NCI-H460 (cell line): ENCODE measurements at regions not wholly inside any gene's neighbourhood (a gene's known extent, or its start where the extent isn't known, plus 50 kb on each side); places are given as distances from the start of the nearest gene placed in this dataset.
A peak's percentile ranks its signal among the peaks of the same experiment; 100 is the strongest.
"Not testable (repeated sequence)": the region's sequence is repeated elsewhere in the genome, so short reads cannot be mapped to it uniquely, and the experiment has no call there.

Experiments
- DNase-seq: peaks from one replicate; pipeline ENCODE4 v3.0.0-alpha.2; 2016; ENCODE audit warnings: low read depth; ENCODE audit errors: extremely low read depth

DNA sequence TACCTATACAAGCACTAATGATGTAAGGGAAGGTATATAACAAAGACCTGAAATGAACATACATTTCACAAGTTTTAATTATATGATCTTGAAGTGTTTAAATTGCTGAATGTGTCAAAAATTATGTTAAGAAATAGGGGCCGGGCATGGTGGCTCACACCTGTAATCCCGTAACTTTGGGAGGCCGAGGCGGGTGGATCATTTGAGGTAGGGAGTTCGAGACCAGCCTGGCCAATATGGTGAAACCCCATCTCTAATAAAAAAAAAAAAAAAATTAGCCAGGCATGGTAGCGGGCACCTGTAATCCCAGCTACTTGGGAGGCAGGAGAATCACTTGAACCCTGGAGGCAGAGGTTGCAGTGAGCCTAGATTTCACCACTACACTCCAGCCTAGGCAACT lies 537.4 kb upstream of the STEAP1 start:
- not testable (repeated sequence) for DNase-seq

DNA sequence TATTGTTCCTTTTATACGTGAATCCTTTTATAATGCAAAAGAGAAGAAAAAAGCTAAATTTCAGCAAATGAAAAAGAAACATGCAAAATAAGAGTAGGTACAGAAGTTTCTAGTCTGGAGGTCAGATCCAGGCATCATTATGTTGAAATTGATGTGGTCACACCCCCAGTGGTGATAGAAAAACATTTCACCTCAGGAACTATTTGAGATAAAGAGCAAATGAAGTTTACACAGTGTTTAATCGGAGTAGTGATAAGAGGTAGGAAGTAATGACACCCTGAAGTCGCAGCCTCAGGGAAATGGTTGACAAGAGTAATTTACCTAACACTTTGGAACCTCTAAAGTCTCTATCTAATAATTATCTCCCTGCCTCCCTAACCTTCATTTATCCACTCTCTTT lies 536.0 kb upstream of the STEAP1 start:
- DNase-seq, result no peak

DNA sequence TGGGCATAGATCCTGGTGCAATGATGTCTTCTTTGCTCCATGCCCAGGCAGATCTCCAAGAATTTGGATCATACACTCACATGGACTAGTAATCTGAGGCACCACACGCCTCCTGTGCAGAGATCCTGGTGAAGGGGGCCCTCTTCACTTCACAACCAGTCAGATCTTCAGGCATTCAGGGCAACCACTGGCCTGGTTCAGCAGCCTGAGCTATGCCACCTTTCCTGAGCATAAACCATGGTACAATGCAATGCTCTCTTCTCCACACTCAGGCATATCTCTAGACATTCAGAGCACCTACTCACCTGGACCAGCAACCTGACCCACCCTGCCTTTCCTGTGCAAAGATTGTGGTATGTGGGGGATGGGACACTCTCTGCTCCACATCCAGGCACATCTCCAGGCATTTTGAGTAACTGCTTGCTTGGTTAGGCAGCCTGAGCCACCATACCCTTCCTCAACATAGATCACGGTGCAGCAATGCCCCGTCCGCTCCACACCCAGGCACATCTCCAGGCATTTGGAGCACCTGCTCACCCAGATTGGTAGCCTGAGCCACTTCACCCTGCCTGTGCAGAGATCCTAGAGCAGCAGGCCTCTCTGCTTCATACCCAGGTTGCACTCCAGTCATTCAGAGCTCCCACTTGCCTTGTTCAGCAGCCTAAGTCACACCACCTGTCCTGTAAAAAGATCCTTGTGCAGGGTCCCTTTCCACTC lies 532.2 kb upstream of the STEAP1 start:
- DNase-seq, result no peak

DNA sequence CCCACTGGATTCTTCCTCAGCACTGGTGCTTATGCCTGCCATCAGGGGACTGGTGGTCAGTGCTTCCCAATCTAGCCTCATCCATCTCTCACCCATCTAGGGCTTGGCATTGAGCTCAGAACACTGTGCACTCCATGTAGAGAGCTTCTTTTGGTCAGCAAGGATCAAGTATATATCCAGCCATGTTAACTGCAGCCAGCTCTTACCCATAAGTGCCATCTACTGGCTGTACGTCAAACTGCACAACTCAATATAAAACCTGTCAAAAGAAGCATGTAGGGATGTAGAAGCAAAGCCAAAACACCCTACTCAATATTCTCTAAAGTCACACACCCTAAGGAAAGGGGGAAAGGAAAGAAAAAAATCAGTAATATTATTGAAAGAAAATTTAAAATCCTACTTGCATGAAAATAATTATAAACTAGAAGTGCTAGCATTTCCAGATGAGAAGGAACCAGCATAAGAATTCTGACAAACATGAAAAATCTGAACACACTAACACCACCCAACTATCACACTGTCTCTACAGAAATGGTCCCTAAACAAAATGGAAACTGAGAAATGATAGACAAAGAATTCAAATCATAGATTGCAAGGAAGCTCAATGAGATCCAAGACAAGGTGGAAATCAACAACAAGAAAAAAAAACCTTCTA lies 531.1 kb upstream of the STEAP1 start:
- peak; percentile 41 for DNase-seq

DNA sequence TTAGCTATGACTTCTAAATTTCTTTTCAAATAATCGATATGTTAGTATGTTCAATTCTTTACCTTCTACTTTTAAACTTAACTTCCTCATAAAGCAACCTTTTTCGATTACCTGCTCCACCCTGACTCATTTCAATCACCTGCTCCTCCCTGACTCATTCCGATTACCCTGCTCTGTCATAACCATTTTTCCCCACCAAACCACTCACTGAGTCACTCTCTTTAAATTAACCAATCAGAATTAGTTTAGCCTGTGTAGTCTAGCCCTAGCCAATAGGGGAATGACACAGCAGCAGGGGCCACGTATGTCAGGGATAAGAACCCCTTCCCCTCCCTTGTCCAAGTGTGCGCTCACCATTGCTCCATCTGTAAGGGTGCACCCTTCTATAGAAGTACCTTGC lies 530.1 kb upstream of the STEAP1 start:
- DNase-seq, result not testable (repeated sequence)

DNA sequence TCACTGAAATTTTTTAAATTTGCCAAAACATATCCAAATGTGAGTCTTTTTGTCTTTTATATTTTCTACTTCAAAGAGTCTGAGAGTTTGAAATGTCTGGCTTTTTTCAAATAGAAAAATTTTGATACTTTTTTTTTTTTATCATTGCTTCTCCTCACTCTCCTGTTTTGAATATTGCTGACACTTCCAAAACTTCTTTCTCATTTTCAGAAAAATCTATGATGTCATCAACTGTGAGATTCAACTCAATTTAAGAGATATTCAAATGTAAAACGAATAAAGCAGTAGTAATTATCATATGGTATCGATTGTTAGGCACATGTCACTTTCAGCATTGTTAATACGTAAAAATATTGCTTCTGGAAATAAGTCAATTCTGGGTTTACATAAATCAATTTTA lies 505.8 kb upstream of the STEAP1 start:
- no peak for DNase-seq

DNA sequence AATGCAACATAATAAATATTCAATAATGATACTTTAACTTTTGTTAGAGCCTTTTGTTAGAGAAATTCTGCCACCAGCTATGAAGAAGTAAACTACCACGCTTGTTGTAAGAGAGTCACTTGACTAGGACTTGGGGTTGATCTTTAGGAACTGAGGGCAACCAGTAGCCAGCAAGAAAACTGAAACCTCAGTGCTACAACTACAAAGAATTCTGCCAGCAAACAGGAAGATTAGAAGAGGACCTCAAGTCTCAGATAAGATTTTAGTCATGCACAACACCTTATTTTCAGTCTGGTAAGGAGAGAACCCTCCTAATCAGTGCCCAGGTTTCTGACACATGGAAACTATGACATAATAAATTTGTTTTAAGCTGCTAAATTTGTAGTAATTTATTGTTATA lies 498.3 kb upstream of the STEAP1 start:
- DNase-seq, result no peak

DNA sequence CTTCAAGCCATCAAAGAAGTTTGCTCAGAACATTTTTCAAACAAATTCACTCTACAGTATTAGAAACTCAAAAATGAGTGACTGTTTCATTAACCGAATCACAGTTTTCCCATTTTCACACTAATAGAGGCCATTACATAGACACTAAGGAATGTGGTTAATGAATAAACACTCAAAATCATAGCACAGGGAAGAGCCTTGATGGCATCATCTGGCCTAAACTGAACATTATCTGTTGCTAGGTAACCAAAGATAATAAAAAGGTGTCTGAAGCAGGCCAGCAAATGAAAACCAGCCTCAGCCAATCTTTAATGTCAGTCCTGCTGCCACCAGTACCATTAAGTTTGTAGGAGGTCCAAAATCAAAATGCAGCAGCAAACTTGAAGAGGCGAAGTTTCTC lies 492.4 kb upstream of the STEAP1 start:
- DNase-seq, result no peak

DNA sequence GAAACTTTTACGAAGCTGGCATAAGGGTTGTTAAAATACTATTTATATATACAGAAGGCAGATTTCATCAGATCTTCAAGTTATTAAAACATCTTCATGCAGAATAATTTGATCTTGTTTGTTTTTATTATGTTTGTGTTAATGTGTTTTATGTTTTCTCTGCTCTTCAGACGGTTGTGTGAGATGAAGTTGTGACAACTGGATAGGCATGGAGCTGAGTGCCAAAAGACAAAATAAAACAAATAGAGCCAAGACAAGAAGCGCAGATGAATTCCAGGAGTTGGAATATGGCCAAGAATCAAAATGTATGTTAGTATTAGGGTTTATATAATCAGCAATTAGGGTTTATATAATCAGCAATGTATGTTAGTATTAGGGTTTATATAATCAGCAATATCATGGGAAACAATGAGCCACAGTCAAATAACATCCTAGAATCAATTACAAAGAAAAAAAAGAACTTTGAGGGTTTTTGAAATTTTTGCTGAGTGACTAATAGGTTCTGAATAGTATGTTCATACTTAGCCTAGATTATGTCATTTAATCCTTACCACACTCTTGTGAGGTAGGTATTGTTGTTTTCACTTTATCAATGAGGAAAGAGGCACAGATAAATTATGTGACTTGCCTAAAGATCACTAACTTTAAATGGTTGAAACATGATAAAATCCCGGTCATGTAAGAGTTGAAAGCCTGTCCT lies 488.0 kb upstream of the STEAP1 start:
- DNase-seq, result no peak

DNA sequence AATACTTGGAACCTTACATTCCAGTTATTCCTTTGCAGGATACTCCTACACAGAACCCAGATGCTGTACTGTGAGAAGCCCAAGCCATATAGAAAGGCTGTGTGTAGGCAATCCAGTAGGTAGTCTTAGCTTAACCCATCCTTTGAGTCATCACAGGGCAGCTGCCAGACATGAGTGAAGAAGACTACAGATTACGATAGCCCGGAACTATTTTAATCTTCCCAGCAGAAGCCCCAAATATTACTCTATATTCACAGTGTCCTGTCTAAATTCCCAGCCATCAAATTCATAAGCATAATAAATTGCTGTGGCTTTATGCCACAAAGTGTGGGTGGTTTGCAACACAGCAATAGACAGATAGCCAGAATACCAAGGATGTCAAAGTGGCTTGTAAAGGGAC lies 474.1 kb upstream of the STEAP1 start:
- DNase-seq, result no peak

DNA sequence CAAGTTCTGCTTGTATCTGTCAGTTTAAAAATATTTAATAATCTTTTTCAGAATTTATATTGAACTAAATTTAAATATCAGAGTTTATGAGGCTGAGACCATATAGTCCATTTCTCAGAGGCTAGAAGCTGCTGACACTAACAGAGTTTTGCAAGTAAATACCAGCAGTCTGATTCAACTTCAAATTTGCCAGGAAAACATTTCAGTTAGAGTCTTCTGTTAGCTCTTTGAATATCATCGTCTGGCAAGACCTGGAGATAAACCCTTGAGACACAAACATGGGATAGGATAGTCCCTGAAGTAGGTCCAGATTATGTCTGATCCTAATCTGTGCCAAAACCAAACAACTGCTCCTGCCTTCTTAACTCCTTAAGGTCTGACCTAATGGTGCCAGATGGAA lies 472.8 kb upstream of the STEAP1 start:
- no peak for DNase-seq

DNA sequence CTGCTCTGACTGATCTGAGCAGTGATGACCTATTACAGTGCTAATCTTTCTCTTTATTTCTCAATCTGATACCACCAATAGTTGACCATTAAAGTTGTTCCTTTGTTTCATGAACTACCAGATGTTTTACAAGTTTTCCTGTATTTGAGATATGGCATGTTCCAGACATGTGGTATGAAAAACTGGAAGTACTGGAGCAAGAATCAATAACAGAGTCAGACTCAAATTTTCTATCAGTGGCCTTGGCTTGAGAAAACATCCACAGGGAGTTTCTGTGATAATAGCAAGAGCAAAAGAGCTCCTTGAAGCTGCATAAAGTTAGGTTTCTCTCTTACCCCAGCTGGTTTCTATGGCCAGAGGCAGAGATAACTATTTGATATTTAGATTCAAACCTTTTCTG lies 469.0 kb upstream of the STEAP1 start:
- no peak for DNase-seq

DNA sequence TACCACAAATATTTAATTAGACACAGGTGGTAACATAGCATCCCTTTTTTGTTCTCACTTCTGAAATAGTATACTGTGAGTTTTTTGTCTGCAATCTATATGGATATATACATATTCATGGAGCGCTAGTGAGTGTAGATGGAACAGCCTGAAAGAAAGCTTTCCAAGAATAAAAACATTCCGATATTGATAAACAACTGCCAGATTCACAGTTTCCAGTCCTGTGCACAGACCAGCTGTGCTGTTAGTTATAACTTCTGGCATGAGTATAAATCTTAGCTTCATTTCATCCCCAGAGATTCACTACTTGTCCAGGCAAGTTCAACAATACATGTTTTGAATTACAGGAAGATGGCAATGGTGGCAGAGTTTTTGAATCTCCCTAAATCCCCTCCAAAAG lies 467.1 kb upstream of the STEAP1 start:
- no peak for DNase-seq

DNA sequence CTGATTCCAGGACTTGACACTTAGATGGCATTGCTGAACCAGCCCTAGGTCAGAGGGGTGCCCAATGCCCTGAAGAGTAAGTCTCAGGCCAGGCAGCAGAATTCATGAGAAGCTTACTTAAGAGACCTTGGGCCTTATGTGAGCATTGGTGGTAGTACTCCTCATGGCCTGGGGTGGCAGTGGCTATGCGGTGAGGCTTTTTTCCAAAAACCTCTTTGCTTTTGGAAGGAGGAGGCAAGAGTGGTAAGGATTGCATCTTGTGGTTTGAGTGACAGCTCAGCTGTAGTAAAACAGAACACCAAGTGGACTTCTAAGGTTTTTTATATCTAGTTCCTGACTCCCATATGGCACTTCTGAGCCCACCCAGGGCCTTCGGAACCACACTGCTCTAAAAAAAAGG lies 459.0 kb upstream of the STEAP1 start:
- no peak for DNase-seq

DNA sequence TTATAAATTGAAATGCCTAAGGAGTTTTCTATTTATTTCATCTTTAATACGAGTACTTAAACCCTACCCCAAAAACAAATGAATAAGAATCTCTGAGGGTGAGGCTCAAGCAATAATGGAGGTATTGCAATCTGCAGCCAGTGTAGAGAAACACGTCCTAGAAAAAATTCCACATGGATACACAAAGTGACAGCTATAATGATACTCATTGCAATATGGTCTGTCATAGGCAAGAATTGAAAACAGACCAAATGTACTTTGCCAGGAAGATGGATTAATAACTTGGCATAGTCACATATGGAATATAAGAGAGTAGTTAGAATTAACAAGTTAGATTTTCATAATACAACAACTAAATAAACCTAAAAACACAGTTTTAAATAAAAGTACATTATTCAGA lies 440.1 kb upstream of the STEAP1 start:
- no peak for DNase-seq

DNA sequence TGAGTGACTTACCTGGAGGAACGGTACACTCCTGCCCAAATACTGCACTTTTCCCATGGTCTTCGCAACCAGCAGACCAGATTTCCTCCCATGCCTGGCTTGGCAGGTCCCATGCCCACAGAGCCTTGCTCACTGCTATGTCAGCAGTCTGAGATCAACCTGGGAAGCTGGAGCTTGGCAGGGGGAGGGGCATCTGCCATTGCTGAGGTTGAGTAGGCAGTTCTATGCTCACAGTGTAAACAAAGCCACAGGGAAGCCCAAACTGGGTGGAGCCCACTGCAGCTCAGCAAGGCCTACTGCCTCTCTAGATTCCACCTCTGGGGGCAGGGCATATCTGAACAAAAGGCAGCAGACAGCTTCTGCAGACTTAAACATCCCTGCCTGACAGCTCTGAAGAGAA lies 435.3 kb upstream of the STEAP1 start:
- not testable (repeated sequence) for DNase-seq

DNA sequence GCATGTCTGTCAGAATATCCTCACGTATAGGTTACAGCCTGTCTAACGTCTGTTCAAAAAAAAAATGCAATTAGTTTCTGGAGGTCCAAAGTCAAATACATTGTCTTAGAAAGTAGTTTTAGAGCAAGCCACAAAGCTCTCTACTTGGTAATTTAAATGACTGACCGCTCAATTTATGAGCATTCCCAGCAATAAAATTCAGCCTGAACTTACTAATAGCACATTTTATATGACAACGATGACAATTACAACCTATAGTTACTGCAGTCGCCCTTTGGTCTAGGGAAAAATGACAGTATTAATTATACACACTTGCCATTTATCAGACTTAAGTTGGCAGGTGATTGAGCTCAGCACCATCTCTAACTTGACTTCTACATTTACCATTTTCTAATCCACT lies 425.8 kb upstream of the STEAP1 start:
- no peak for DNase-seq

DNA sequence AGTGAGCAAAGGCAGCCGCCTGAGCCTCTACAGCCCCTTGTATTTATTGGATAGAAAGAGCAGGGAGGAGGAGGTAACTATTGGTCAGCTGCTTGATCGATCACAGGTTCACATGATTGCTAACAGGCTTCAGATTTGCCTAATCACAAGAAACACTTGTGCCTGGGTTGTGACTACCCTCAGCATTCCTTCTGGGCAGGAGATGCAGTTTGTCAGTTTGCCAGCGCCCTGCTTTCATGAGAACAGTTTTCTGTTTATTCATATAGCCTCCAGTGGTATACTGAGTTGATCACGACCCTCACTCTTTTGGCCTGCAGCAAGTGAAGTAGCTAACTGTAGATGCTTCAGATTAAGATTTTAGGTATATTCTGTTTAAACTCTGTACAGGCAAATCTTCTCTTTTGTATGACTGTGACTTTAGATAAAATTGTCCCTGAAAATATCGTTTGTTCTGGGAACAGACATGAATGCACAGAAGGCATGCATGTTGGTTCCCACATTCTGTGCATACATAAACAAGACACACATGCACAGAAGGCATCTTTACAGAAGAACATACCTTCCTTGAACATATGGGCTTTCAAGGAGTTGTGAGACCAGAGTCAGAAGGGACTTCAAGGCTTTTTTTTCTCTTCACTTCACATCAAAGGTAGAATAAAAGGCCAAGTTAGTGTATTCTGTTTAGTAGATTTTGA lies 422.4 kb upstream of the STEAP1 start:
- no peak for DNase-seq

DNA sequence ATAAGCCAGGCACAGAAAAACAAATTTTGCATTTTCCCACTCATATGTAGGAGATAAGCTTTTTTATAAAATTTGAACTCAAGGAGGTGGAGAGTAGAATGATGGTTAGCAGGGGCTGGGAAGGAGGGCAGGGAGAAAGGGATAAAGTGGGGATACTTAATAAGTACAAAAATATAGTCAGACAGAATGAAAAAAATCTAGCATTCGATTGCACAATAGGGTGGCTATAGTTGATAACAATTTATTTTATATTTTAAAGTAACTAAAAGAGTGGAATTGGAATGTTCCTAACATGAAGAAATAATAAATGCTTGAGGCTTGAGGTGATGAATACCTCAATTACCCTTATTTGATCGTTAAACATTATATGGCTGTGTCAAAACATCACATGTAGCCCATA lies 415.7 kb upstream of the STEAP1 start:
- no peak for DNase-seq

DNA sequence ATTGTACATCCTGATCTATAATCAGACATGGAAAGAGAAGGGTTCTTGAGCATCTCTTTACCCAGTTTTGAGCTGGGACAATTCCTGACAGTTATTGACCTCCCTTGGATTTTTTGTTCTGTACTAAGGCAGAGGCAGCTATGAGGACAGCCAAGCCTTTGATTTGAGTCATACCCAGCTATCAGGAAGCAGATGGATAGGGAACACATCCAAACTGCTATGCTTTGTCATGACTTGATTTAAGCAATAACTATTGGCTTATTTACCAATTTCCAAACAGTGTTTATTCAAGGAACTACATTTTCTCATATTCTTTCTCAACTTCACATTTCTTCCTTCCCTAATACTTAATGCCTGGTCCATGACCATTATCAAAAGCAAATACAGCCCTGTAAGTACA lies 396.4 kb upstream of the STEAP1 start:
- DNase-seq, result no peak

DNA sequence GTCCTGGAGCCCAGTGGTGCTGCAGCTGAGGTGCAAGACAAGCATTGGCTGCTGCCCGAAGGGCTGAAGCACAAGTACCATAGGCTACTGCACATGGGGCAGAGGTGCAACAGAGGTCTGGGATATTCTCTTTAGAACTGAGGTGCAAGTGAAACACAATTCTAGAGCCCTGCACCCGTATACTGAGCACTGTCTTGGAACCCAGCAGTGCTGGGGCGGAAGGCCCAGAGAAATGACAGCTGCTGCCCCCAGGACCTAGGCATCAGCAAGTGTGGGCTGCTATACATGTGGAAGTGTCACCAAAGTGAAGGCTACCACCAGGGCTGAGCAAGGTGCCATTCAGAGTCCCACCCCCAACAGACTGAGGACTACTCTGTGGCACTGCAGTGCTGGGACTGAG lies 393.6 kb upstream of the STEAP1 start:
- no peak for DNase-seq

DNA sequence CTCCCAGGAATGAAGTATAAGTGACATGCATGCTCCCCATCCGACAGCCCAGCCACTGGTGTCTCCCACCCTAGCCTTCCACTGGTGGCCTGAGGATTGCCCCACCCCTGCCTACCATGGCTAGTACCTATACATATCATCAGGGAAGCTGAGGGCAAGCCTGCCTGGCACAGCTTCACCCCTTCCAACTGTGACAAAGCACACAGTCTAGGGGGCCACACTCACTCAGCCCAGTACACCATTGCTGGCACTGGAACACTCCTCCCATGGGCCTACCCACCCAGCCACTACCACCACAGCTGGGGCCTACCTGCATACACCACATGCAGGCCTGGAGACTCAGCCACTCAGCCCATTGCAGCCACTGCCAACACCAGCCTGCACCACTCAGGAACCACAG lies 393.1 kb upstream of the STEAP1 start:
- DNase-seq, result no peak
